ENCODE measurements at regions not wholly inside any gene's neighbourhood (a gene's known extent, or its start where the extent isn't known, plus 50 kb on each side); places are given as distances from the start of the nearest gene placed in this dataset.
"Not testable (repeated sequence)": the region's sequence is repeated elsewhere in the genome, so short reads cannot be mapped to it uniquely, and the experiment has no call there.

GRCh38 chr9:100714372-100715099, 136.7 kb downstream of the CAVIN4 start:
- peak; percentile 50 for DNase-seq

GRCh38 chr9:100715100-100715380, 137.2 kb downstream of the CAVIN4 start:
- DNase-seq: no peak

GRCh38 chr9:100718717-100719116, 140.8 kb downstream of the CAVIN4 start:
- DNase-seq: no peak

GRCh38 chr9:100720922-100721321, 143.0 kb downstream of the CAVIN4 start:
- DNase-seq: no peak

- DNase-seq: no peak
Observed at GRCh38 chr9:100724886-100725285, 147.0 kb downstream of the CAVIN4 start.

- no peak for DNase-seq
Observed at GRCh38 chr9:100725371-100725770, 147.5 kb downstream of the CAVIN4 start.

- no peak for DNase-seq
Observed at GRCh38 chr9:100729336-100729895, 151.5 kb downstream of the CAVIN4 start.

- no peak for DNase-seq
Observed at GRCh38 chr9:100730086-100730485, 152.2 kb downstream of the CAVIN4 start.

GRCh38 chr9:100731038-100731556, 153.2 kb downstream of the CAVIN4 start:
- no peak for DNase-seq

GRCh38 chr9:100731557-100731956, 153.7 kb downstream of the CAVIN4 start:
- DNase-seq: no peak

GRCh38 chr9:100739208-100739607, 161.3 kb downstream of the CAVIN4 start:
- no peak for DNase-seq

- DNase-seq: no peak
Observed at GRCh38 chr9:100739666-100740065, 161.8 kb downstream of the CAVIN4 start.

GRCh38 chr9:100748930-100749329, 171.1 kb downstream of the CAVIN4 start:
- DNase-seq: not testable (repeated sequence)

- no peak for DNase-seq
Observed at GRCh38 chr9:100756217-100756616, 178.3 kb downstream of the CAVIN4 start.

- DNase-seq: no peak
Observed at GRCh38 chr9:100759215-100759614, 181.3 kb downstream of the CAVIN4 start.

GRCh38 chr9:100761276-100761802, 183.5 kb downstream of the CAVIN4 start:
- DNase-seq: no peak

GRCh38 chr9:100774326-100774725, 196.4 kb downstream of the CAVIN4 start:
- DNase-seq: no peak

GRCh38 chr9:100774962-100775361, 197.1 kb downstream of the CAVIN4 start:
- no peak for DNase-seq

GRCh38 chr9:100775912-100776311, 198.0 kb downstream of the CAVIN4 start:
- no peak for DNase-seq

- DNase-seq: no peak
Observed at GRCh38 chr9:100784755-100785154, 206.9 kb downstream of the CAVIN4 start.

GRCh38 chr9:100785946-100786345, 208.1 kb downstream of the CAVIN4 start:
- no peak for DNase-seq

GRCh38 chr9:100794738-100795269, 216.9 kb downstream of the CAVIN4 start:
- DNase-seq: no peak

GRCh38 chr9:100803956-100804355, 224.6 kb upstream of the PLPPR1 start:
- DNase-seq: no peak

- DNase-seq: no peak
Observed at GRCh38 chr9:100811643-100812042, 216.9 kb upstream of the PLPPR1 start.

All from left kidney (tissue), 1 donor.